GM19025 (cell line): ENCODE measurements at regions not wholly inside any gene's neighbourhood (a gene's known extent, or its start where the extent isn't known, plus 50 kb on each side); places are given as distances from the start of the nearest gene placed in this dataset.
"Not testable (repeated sequence)": the region's sequence is repeated elsewhere in the genome, so short reads cannot be mapped to it uniquely, and the experiment has no call there.

Experiments
- ATAC-seq: cut with Tn5 transposase; IDR thresholded peaks from one replicate; pipeline ENCODE4 v1.9.1; 2021; ENCODE audit warnings: mild to moderate bottlenecking, low read depth, moderate library complexity; ENCODE audit not compliant: unreplicated experiment

DNA sequence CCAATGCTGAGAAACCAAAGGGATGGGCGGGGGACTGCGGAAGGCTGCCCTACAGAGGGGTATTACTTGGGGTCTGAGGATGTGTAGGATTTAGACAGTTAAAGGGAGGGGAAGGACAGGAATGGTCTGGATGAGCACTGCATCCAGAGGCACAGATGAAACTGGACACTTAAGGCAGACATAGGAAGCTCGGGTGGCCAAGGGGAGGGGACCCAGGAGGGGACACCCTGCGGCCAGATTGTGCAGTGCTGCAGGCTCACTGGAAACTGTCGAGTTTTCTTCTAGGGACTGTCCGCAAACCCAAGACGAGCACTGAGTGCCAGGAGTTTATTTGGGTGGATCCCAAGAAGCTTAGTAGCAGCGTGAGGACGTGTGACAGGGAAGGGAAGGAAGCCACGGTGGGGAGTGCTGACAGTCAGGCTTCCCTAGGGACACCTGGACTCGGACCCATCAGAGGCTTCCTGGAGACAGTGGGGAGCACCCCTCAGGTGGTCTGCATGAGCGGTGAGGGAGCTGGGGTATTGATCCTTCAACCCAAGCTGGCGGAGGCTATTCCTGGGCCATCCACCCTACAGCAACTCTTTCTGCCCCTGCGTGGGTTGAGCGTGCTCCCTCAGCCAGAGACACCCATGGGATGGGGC, 278.7 kb downstream of the FOXL1 start:
- ATAC-seq: no peak

DNA sequence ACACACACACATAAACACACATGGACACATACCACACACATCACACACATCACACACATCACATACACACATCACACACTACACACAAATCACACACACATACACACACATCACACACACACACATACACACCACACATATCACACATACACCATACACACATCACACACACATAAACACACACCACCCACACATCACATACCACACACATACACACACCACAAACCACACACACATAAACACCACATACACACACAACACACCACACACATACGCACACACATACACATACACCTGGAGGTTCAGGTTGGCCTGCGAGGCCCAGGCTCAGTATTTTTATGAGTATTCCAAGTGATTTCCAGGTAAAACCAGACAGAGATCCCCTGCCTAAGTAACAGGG, 279.5 kb downstream of the FOXL1 start:
- ATAC-seq: no peak

DNA sequence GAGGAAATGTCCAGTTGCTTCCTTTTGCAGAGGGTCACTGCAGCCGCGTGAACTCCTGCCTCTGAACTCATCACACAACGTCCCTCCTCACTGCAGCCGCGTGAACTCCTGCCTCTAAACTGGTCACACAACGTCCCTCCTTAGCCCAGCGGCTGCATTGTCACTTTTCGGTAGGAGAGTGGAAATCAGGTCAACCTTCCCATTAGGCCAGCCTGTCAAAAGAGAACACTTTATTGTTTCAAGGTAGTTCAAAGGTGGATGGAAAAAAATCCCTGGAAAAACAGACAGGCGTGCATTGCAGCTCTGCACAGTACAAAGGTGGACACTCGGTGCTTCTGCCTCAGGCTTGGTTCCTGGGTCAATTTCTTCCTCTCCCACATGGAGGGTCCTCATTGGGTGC, 280.2 kb downstream of the FOXL1 start:
- ATAC-seq: no peak

DNA sequence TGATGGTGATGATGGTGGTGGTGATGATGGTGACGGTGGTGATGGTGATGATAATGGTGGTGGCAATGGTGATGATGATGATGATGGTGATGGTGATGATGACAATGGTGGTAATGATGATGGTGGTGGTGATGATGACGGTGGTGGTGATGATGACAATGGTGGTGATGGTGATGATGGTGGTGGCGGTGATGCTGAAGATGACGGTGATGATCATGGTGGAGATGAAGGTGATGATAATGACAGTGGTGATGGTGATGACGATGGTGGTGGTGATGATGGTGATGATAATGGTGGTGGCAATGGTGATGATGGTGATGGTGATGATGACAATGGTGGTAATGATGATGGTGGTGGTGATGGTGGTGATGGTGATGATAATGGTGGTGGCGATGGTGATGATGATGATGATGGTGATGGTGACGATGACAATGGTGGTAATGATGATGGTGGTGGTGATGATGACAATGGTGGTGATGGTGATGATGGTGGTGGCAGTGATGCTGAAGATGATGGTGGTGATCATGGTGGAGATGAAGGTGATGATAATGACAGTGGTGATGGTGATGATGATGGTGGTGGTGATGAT, 283.0 kb downstream of the FOXL1 start:
- not testable (repeated sequence) for ATAC-seq

DNA sequence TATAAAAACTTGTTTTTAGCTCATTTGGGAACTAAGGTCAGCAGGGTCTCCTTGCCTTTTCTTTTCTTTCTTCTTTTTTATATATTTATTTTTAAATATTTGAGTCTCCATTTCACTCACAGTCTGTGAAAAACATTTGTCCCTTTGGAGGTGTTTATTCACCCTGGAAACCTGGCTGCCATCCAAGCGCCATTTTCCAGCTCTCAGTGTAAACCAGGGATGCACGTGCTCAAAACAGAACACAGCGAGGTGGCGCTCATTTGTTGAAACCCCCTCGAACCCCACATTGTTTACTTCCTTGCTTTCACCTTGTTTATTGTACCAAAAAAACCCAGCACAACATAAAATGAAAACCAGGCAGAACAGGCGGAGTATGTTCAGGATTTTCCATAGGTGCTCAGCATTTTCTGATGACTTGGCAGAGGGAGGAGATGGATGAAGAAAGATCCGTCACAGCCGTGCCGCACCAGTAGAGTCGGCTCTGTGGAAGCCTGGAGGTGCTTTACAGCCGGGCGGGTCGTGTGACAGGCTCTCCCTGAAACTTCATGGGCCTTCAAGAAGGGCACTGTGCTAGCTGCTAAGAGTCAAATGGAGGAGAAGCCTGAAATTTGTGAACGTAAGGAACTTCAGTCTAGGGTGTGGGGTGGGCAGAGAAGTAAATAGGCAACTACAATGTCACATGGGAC, 284.4 kb downstream of the FOXL1 start:
- ATAC-seq: no peak

DNA sequence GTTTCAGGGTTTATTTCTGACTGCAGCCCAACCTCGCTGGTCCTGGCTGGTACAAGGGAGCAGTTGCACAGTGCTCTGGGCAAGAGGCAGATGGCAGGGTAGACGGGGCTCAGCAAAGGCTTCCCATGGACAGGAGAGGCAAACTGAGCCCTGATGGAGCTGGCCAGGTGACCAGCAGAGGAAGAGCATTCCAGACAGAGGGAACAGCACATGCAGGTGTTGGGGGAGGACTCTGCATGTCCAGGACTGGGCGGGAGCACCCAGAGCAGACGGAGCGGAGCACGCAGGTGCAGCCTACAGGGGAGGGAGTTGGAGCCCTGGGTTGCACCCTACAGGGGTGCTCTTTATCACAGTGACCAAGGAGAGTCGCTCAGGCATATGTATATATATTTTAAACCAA, 285.3 kb downstream of the FOXL1 start:
- ATAC-seq: no peak

DNA sequence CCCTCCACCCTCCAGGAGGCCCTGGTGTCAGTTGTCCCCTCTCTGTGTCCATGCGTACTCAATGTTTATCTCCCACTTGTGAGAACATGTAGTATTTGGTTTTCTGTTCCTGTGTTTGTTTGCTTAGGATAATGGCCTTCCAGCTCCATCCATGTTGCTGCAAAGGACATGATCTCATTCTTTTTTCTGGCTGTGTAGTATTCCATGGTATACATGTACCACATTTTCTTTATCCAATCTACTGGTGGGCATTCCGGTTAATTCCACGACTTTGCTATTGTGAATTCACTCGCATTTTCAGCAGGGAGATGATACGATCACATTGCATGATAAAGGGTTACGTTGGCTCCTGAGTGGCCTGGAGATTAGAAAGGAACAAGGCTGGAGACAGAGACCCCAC, 286.2 kb downstream of the FOXL1 start:
- no peak for ATAC-seq

DNA sequence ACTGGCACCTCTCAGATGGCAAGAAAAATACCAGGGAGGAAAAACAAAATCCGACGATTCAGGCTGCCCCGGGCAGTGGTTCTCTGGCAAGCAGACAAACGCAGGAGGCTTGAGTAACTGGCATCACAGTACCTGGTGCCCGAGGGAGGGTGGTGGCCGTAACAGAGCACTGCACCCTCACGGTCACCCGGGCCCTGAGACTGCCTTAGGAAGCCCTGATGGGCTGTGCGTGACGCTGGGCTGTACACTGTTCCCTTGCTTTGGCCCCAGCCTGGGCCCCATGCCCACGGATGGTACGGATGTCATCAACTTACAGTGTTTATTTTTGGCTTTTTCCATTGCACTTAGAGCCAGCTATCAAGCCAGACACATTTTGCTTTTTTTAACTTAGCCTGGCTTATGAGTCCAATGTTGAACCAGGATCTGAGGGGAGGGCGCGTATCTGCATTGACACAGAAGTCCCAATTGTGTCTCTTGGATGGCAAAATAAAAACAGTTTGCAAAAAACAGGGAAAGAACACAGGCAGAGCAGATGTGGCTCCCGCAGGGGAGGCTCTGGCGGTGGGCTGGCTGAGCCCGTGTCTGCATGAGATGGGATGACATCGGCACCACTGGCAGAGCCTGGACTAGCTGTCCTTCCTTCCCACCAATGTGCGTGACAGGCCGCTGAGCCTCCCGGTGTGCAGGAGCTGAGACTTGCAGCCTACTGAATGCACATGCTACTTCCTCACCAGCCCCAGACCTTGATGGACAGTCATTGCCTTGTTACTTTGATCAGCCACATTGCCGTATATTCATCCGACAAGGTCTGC, 287.7 kb downstream of the FOXL1 start:
- no peak for ATAC-seq

DNA sequence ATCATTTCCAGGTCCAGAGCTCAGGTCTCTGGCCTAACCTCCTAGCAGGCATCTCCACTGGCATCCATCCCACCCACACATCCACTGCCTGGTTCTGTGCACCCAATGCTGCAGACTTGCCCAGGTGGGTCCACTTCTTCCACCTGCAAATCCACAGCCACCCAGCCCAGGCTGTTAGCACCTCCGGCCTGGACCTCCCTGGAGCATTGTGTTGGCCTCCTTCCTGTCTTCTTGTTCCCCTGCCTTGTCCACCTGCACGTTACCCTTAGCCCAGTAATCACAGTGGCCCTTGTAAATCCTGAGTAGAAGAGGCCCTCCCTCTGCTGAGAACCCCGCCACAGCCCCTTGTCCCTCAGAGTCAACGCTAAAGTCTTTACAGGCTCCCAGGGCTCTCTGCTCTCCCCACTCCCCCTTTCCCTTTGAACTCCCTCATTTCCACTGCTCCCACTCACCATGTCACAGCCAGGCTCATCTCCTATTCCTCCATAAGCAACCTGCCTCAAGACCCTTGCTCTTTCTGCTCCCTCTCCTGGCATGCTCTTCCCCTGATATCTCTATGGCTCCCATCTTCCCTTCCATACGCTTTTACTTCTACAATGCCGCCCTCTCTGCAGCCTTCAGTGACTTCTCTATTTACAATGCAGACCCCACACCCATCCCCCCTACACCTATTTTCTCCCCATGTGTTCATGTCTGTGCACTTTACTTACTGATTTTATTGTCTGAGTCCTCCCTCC, 288.8 kb downstream of the FOXL1 start:
- no peak for ATAC-seq

DNA sequence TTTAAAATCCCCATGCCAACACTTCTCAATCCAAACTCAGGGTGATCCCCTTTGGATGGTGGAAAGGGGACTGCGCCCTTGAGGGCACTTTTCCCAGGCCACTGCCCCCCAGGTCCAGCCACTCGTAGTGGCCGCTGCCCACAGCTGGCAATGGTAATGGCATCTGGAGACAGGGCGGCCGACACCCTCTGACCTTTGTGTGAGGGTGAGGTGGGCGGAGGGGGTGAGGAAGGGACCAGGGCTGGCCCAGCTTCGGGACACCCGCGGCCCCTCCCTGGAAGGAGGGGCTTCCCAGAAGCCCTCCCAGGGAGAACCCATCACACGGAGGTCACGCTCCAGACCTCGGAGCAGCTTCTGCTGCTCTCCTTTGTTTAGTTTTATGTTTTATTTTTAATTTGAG, 289.7 kb downstream of the FOXL1 start:
- ATAC-seq: no peak

DNA sequence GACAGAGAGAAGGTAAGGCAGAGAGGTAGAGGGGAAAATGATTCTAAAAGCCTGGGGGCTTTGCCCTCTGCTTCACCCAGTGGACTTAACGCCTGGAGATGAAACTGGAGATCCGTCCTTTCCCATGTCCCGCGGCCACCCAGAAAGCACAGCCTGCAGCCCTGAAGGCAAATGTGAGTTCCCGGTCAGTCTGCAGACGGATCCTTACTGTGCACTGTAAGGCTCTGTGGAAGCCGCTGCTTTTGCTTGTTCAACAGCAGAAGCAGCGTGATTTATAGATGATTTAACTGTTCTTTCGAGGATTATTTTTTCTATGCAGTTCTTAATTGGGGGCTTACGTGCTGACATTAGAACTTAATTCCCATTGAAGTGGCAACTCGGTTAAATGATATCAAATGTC, 290.4 kb downstream of the FOXL1 start:
- ATAC-seq: no peak

DNA sequence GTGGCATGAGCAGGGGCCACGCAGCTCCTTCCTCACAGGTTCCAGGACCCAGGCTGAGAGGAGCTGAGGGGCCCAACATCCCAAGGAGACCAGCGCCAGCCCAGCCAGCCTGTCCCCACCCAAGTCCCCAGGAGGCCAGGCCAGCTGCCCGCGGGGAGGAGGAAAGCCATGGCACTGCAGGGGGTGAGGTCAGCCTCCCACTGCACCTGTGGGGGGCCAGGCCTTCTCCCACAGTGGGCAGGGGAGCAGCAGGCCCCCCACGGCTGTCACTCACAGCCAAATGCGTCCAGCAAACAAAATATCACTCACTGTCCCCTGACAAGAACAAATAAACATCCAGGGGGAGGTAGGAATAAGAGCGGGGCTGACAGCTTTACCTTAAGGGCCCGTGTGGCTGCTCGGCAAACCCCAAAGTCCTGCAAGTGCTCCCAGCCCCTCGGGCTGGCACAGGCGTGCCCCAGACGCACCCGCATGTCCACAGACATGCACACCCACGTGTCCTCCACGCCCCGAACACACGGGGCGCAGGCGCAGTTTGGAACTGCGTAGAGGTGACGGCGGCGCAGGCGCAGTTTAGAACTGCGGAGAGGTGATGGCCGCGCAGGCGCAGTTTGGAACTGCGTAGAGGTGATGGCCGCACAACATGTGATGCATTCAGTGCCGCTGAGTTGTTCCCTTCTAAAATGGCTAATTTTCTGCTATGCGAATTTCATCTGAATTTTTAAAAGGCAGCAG, 291.1 kb downstream of the FOXL1 start:
- ATAC-seq: no peak

DNA sequence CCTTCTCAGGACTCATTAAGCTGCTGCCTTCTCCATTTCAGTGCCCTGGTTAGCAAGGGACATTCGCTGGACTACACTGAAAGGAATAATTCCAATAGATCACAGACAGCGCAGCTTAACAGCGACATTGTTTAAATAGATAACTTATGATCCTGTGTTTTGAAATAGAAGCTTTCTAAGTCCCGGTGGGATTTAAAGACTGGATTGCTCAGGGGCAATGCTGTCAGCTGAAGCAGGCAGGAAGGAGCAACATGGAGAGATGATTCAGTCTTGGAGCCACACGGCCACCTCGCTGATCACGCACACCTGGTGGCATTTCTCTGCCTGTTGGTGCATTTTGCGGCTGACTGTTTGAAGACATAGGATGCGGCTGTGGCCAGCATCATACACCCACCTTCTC, 292.0 kb downstream of the FOXL1 start:
- no peak for ATAC-seq

DNA sequence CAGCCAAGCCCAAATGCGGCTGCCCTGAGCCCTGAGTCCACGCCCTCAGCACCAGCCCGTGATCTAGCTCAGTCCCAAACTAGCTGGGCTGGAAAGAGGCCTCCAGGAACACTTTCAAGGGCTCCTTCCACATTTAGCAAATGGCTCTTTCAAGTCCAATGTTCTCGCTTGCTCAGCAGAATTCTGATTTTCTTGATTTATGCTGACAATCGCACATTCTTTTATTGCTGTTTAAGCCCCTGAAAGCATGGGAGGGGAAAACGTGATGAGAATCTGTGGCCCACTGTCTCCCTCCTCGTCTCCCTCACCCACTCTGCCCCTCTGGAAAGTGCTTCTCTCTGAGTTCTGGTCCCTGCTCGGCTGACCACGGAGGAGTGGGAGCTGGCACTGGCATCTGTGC, 293.8 kb downstream of the FOXL1 start:
- ATAC-seq: no peak

DNA sequence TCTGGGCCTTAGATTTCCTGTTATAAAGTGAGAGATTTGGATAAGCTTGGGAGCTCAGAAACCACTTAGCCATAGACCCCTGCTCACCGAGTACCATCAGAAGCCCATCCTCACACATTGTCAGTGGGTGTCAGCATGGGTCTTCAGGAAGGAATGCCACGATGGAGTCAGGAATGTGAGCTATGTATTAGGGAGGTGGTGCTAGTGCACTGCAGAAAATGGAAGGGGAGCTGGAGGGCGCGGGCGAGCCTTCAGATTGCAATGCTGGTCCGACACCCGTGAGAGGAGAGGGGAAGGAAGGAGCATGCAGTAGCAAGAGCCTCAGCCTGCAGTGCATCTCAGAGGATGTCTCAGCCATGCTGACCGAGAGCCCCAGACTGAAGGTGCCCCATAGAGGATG, 294.5 kb downstream of the FOXL1 start:
- ATAC-seq: no peak

DNA sequence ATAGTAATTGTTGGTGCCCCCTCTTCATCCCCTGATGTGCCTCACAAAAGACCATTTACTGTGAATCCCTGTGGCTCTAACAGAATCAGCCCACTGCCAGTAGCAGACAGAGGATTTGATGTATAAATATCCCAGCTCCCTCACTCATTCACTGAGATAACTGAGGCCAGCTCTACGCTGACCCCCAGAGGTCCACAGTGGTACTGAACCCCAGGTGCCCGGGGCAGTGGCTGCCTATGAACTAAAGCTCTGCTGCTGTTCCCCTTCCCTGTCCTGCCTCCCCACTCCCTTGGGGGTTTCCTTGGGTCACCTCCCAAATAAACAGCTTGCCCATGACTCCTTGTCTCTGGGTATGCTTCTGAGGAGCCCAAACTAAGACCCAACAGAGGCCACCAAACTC, 295.8 kb downstream of the FOXL1 start:
- ATAC-seq: no peak

DNA sequence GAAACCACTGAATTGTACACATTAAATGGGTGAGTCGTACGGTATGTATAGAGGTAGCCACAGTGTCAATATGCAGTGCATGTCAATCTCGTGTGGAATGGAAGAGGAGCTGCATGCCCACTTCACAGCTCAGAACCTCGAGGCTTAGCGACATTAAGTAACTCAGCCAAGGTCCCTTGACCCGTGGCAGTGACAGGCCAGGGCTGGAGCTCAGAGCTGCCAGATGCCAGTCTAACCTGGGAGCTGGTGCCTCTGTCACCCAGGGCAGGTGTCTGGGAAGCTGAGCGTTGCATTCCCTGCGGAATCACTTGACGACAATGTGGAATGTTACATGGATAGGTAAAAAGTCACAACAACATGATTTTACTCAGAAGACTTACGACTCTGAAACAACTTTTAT, 298.1 kb downstream of the FOXL1 start:
- ATAC-seq: no peak

DNA sequence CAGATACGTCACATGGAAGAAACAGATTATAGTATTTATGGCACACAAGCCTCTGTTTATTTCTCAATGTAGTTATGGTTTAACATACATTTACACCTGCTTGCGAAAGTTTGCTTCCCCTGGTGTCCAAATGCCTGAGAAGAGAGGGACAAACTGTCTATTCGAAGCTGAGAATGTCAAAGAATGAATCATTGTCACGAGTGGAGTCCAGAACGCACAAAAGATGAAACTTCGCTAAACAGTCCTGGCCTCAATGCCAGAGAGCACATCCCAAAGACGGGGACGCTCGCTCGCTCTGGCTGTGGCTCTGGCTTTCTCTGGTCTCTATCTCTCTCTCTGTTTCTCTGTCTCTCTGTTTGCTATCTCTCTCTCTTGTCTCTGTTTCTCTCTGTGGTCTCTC, 298.8 kb downstream of the FOXL1 start:
- ATAC-seq: no peak

DNA sequence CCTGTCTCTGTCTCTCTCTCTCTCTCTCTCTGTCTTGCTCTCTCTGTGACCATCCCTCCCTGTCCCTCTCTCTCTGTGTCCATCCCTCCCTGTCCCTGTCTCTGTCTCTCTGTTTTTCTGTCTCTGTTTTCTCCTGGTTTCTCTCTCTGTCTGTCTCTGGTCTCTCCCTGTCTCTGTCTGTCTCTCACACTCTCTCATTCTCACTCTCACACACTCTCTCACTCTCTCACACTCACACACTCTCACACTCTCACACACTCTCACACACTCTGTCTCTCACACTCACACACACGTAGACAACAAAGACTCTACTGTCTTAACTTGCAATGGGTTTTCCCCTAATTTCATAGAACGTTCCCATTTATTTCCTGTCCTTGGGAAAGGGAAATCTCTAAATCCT, 299.5 kb downstream of the FOXL1 start:
- ATAC-seq: no peak
